Endothelial cell of umbilical vein (primary cell): ENCODE measurements at regions not wholly inside any gene's neighbourhood (a gene's known extent, or its start where the extent isn't known, plus 50 kb on each side); places are given as distances from the start of the nearest gene placed in this dataset.

ENCODE experiments used
- BruUV-seq: library from RNA; stranded (reverse); fragments of 400-500 nt; replicated peaks from 2 replicates; lab custom pipeline; 2021; lab: Mats Ljungman, UMichigan
- CTCF ChIA-PET: fragments of 300-600, 350-600 bp; sonication (Branson Sonifier 250); formaldehyde crosslinking; loops from one replicate; lab custom pipeline; 2021; ENCODE audit warnings: antibody characterized with exemption, inconsistent platforms; lab: Charles Lee
- POLR2A ChIA-PET: fragments of 300-600, 350-600 bp; sonication (Branson Sonifier 250); formaldehyde crosslinking; loops from one replicate; lab custom pipeline; 2021; ENCODE audit warnings: antibody characterized with exemption, inconsistent platforms; lab: Charles Lee
- DNase-seq: peaks from one replicate; pipeline ENCODE4 v3.0.0-alpha.2; 2011; ENCODE audit warnings: low read depth, low spot score
- FAIRE-seq: peaks from 2 replicates; lab custom pipeline; 2011; peaks lifted over from hg19 to GRCh38; lab: Jason Lieb, UNC
- H2AFZ ChIP-seq: 2 replicates; pipeline ENCODE4 v1.6.0; 2012; ENCODE audit warnings: low read depth, low read length, control low read depth, inconsistent platforms
- H3K27ac ChIP-seq: 2 replicates; pipeline ENCODE4 v1.5.1; 2011; ENCODE audit warnings: low read depth, mild to moderate bottlenecking, control low read depth, low read length, moderate library complexity; ENCODE audit not compliant: insufficient read depth
- H3K27me3 ChIP-seq, 2 experiments: 2 replicates each; pipeline versions ENCODE4 v1.6.0 to v1.6.1; 2011; ENCODE audit warnings: low read length in 2 of 2, mixed read lengths in 1 of 2; ENCODE audit not compliant: control insufficient read depth in 2 of 2, insufficient read depth in 2 of 2
- H3K36me3 ChIP-seq, 2 experiments: 2 replicates in 1 of 2; 3 replicates in 1 of 2; pipeline ENCODE4 v1.5.1; 2011; ENCODE audit warnings: low read length in 2 of 2, mild to moderate bottlenecking in 1 of 2, moderate library complexity in 1 of 2; ENCODE audit not compliant: control insufficient read depth in 2 of 2, insufficient read depth in 2 of 2; ENCODE audit errors: extremely low read depth in 1 of 2
- H3K4me1 ChIP-seq: 3 replicates; pipeline ENCODE4 v1.5.1; 2011; ENCODE audit warnings: mild to moderate bottlenecking, low read length; ENCODE audit not compliant: control insufficient read depth, insufficient read depth; ENCODE audit errors: extremely low read depth
- H3K4me2 ChIP-seq: 2 replicates; pipeline ENCODE4 v1.6.1; 2011; ENCODE audit warnings: low read length, control low read depth, mixed read lengths; ENCODE audit not compliant: insufficient read depth
- H3K4me3 ChIP-seq, 3 experiments: fragments of 200-600 bp in 1 of 3; sonication (generic), shearing (Covaris generic) in 1 of 3; replicated peaks in 1 of 3; 2 replicates each; pipeline ENCODE4 v1.5.1; 2011 to 2016; ENCODE audit warnings: control low read depth in 3 of 3, low read length in 3 of 3, mild to moderate bottlenecking in 2 of 3, inconsistent platforms in 1 of 3, low read depth in 1 of 3, moderate library complexity in 1 of 3; ENCODE audit not compliant: insufficient read depth in 1 of 3
- H3K79me2 ChIP-seq: 2 replicates; pipeline ENCODE4 v1.6.0; 2012; ENCODE audit warnings: low read length, inconsistent platforms; ENCODE audit not compliant: control insufficient read depth, insufficient read depth
- H3K9ac ChIP-seq: replicated peaks from 2 replicates; pipeline ENCODE3; 2011; ENCODE audit warnings: low read length, control low read depth; ENCODE audit not compliant: insufficient read depth; ENCODE audit errors: extremely low read depth
- H3K9me1 ChIP-seq: replicated peaks from 3 replicates; pipeline ENCODE4 v1.6.0; 2011; ENCODE audit warnings: mild to moderate bottlenecking, low read length; ENCODE audit not compliant: control insufficient read depth, insufficient read depth; ENCODE audit errors: extremely low read depth
- H3K9me3 ChIP-seq: replicated peaks from 2 replicates; pipeline ENCODE4 v1.5.1; 2012; ENCODE audit warnings: low read length, inconsistent platforms; ENCODE audit not compliant: control insufficient read depth, insufficient read depth
- H4K20me1 ChIP-seq: replicated peaks from 2 replicates; pipeline ENCODE3; 2011; ENCODE audit warnings: mild to moderate bottlenecking, low read length; ENCODE audit not compliant: control insufficient read depth, insufficient read depth; ENCODE audit errors: extremely low read depth
- EZH2 ChIP-seq: IDR thresholded peaks from 2 replicates; pipeline ENCODE4 v1.6.1; 2012; ENCODE audit warnings: borderline replicate concordance, low read depth, mild to moderate bottlenecking, moderate library complexity, low read length, inconsistent platforms; ENCODE audit not compliant: severe bottlenecking
- FOS ChIP-seq: IDR thresholded peaks from 2 replicates; pipeline ENCODE4 v1.6.1; 2011; ENCODE audit warnings: mild to moderate bottlenecking, low read length, moderate library complexity, borderline replicate concordance; ENCODE audit not compliant: insufficient read depth
- GATA2 ChIP-seq: IDR thresholded peaks from 2 replicates; pipeline ENCODE4 v1.7.0; 2011; ENCODE audit warnings: low read depth, mild to moderate bottlenecking, moderate library complexity, mixed read lengths, low read length; ENCODE audit not compliant: insufficient read length, insufficient read depth
- JUN ChIP-seq: IDR thresholded peaks from 2 replicates; pipeline ENCODE4 v1.6.1; 2011; ENCODE audit warnings: borderline replicate concordance, low read depth; ENCODE audit not compliant: insufficient read length, insufficient read depth
- MYC ChIP-seq: IDR thresholded peaks from one replicate; pipeline ENCODE4 v1.6.1; 2011; ENCODE audit warnings: mild to moderate bottlenecking, low read depth, low read length
- POLR2A ChIP-seq: IDR thresholded peaks from 2 replicates; pipeline ENCODE4 v1.6.1; 2012; ENCODE audit warnings: low read depth, mild to moderate bottlenecking, control low read depth, low read length
- POLR2AphosphoS5 ChIP-seq: IDR thresholded peaks from 2 replicates; pipeline ENCODE4 v1.6.1; 2012; ENCODE audit warnings: low read depth, mild to moderate bottlenecking, control low read depth, low read length, moderate library complexity; ENCODE audit not compliant: insufficient read depth
- dilution Hi-C: fragments of 300-500 bp; cut with MboI; formaldehyde crosslinking; loops from one replicate; pipeline ENCODE4 v1.15.0; 2019; ENCODE audit warnings: low sequenced_read_pairs; ENCODE audit not compliant: extremely low pct_ligation_motif_present
- intact Hi-C: fragments of 100-400 bp; cut with micrococcal nuclease; formaldehyde crosslinking; loops from one replicate; pipeline ENCODE4 v1.10.0; 2022
- TF ChIP-seq, protein P1 (sequence below), 2 donors: IDR thresholded peaks; 1 replicate in 1 of 2; 2 replicates in 1 of 2; pipeline ENCODE4 v1.5.1; 2011; ENCODE audit warnings: low read length in 2 of 2, mild to moderate bottlenecking in 2 of 2, moderate library complexity in 2 of 2, control low read depth in 1 of 2, inconsistent platforms in 1 of 2, low read depth in 1 of 2; ENCODE audit not compliant: insufficient read depth in 1 of 2; ENCODE audit errors: extremely low read depth in 1 of 2
- TF ChIP-seq, protein P2 (sequence below): IDR thresholded peaks from 2 replicates; pipeline ENCODE4 v1.6.1; 2011; ENCODE audit not compliant: insufficient read depth, insufficient read length

DNA sequence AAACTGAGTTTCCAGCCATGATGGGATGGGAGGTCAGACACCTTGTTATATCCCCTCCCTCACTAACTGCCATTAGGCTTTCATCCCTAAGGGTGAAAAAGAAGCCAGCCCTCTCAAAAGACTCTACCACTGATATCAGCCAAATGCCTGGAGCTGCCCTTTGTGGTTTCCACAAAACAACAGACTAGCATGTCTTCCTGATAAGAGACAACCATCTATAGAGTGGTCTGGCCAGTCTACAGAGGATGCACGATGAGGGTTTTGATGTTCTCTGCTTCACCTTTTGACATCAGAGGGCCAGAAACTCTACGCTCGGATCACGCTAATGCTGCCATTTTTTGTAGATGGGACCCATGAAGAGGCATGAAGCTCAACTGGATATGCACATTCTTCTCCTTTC, 61.7 kb upstream of the ARHGAP18 start:
- TF ChIP-seq, protein P1, sequence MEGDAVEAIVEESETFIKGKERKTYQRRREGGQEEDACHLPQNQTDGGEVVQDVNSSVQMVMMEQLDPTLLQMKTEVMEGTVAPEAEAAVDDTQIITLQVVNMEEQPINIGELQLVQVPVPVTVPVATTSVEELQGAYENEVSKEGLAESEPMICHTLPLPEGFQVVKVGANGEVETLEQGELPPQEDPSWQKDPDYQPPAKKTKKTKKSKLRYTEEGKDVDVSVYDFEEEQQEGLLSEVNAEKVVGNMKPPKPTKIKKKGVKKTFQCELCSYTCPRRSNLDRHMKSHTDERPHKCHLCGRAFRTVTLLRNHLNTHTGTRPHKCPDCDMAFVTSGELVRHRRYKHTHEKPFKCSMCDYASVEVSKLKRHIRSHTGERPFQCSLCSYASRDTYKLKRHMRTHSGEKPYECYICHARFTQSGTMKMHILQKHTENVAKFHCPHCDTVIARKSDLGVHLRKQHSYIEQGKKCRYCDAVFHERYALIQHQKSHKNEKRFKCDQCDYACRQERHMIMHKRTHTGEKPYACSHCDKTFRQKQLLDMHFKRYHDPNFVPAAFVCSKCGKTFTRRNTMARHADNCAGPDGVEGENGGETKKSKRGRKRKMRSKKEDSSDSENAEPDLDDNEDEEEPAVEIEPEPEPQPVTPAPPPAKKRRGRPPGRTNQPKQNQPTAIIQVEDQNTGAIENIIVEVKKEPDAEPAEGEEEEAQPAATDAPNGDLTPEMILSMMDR (IDR thresholded peaks at IDR 0.05; ENCODE audit: extremely low read depth in 1 of 2, insufficient read depth in 1 of 2, low read depth in 1 of 2, low read length in 2 of 2): no peak
- TF ChIP-seq POLR2AphosphoS5 (no peak), JUN (no peak), GATA2 (no peak), POLR2A (no peak), FOS (no peak), MYC (no peak), EZH2 (no peak)
- TF ChIP-seq, protein P2, sequence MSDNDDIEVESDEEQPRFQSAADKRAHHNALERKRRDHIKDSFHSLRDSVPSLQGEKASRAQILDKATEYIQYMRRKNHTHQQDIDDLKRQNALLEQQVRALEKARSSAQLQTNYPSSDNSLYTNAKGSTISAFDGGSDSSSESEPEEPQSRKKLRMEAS: no peak
- Histone ChIP-seq H3K27me3 (peaks cover 0 to under 1% of the 10 kb centered on the region in 2 experiments), H2AFZ (no peak overlapping the region), H4K20me1 (no peaks in the 10 kb centered on the region), H3K36me3 (no peaks in the 10 kb centered on the region), H3K9me3 (no peaks in the 10 kb centered on the region), H3K4me1 (peaks cover 8% of the 10 kb centered on the region), H3K4me3 (no peak overlapping the region), H3K27ac (no peak overlapping the region), H3K79me2 (no peaks in the 10 kb centered on the region), H3K4me2 (no peak overlapping the region), H3K9ac (no peak overlapping the region), H3K9me1 (no peaks in the 10 kb centered on the region)
- dilution Hi-C loops: no loop called here
- ChIA-PET CTCF (interaction anchor here (1.5 kb wide), 1 partner anchor 174 kb away, joined by 3 read pairs; no protein-coding TSS in a partner anchor), POLR2A (no interaction called here)
- intact Hi-C loops: no loop called here
- DNase-seq (no peak), FAIRE-seq (no peak)
- no TSS peak for BruUV-seq
